SU-DHL-6 (cell line): ENCODE measurements at regions not wholly inside any gene's neighbourhood (a gene's known extent, or its start where the extent isn't known, plus 50 kb on each side); places are given as distances from the start of the nearest gene placed in this dataset.

Experiments
- H2AFZ ChIP-seq: fragments of 200-600 bp; sonication (generic); 2 replicates; pipeline ENCODE4 v1.6.1; 2014; ENCODE audit warnings: low read depth, mild to moderate bottlenecking, moderate library complexity, mixed read lengths, antibody characterized with exemption, low read length; ENCODE audit not compliant: severe bottlenecking
- H3F3A ChIP-seq: fragments of 200-600 bp; shearing (Covaris generic); 2 replicates; pipeline ENCODE4 v1.6.0; 2016; ENCODE audit warnings: antibody characterized with exemption, mild to moderate bottlenecking; ENCODE audit not compliant: insufficient read depth
- H3K27ac ChIP-seq: fragments of 200-600 bp; sonication (generic); 2 replicates; pipeline ENCODE4 v1.5.1; 2016; ENCODE audit warnings: low read depth, mild to moderate bottlenecking, low read length, moderate library complexity, mixed read lengths
- H3K27me3 ChIP-seq: fragments of 200-600 bp; sonication (generic), shearing (Covaris generic); 2 replicates; pipeline ENCODE4 v1.6.0; 2014; ENCODE audit warnings: mild to moderate bottlenecking, low read length
- H3K36me3 ChIP-seq: fragments of 200-600 bp; sonication (generic); 2 replicates; pipeline ENCODE4 v1.6.1; 2014; ENCODE audit warnings: mild to moderate bottlenecking, low read length, mixed read lengths
- H3K4me2 ChIP-seq: fragments of 300-600, 200-600 bp; shearing (Covaris generic), sonication (generic); 2 replicates; pipeline ENCODE4 v1.6.0; 2014; ENCODE audit warnings: low read length, low read depth, mild to moderate bottlenecking; ENCODE audit not compliant: poor library complexity, severe bottlenecking
- H3K4me3 ChIP-seq: fragments of 200-600 bp; sonication (generic); 2 replicates; pipeline ENCODE4 v1.5.1; 2014; ENCODE audit warnings: antibody characterized with exemption, low read length, mild to moderate bottlenecking, mixed read lengths; ENCODE audit not compliant: insufficient read depth, poor library complexity, severe bottlenecking
- H3K79me2 ChIP-seq: fragments of 200-600 bp; sonication (generic); 2 replicates; pipeline ENCODE4 v1.6.1; 2014; ENCODE audit warnings: mild to moderate bottlenecking, low read length, moderate library complexity; ENCODE audit not compliant: insufficient read depth
- H3K9ac ChIP-seq: fragments of 200-600 bp; sonication (generic); 2 replicates; pipeline ENCODE4 v1.7.0; 2014; ENCODE audit warnings: mild to moderate bottlenecking, low read length
- H3K9me2 ChIP-seq: fragments of 200-600 bp; sonication (generic); replicated peaks from 2 replicates; pipeline ENCODE4 v1.6.1; 2014; ENCODE audit warnings: low read length; ENCODE audit not compliant: insufficient read depth
- H3K9me3 ChIP-seq: fragments of 200-600 bp; sonication (generic); 2 replicates; pipeline ENCODE4 v1.6.1; 2014; ENCODE audit warnings: low read length, mixed read lengths; ENCODE audit not compliant: insufficient read depth
- H4K20me1 ChIP-seq: fragments of 200-600 bp; sonication (generic); 2 replicates; pipeline ENCODE4 v1.6.1; 2014; ENCODE audit warnings: low read depth, mild to moderate bottlenecking, antibody characterized with exemption, low read length, moderate library complexity, mixed read lengths
- CTCF ChIP-seq: fragments of 200-600 bp; sonication (generic); IDR thresholded peaks from one replicate; pipeline ENCODE4 v1.5.1; 2017; ENCODE audit warnings: antibody characterized with exemption, mild to moderate bottlenecking, low read length, moderate library complexity; ENCODE audit not compliant: insufficient read depth, poor library complexity, severe bottlenecking
- EZH2phosphoT487 ChIP-seq: fragments of 200-600 bp; sonication (generic), shearing (Covaris generic); conservative IDR thresholded peaks from 2 replicates; pipeline ENCODE4 v1.6.1; 2018; ENCODE audit warnings: mild to moderate bottlenecking, antibody characterized with exemption, low read length, moderate library complexity, mixed read lengths

GRCh38 chr12:83634726-83635267, 948.1 kb downstream of the TMTC2 start:
- no peak overlapping the region for H3K4me3 ChIP-seq
- no peaks in the 10 kb centered on the region for H3K9me2 ChIP-seq
- H3K79me2 ChIP-seq, result no peaks in the 10 kb centered on the region
- H3F3A ChIP-seq, result no peaks in the 10 kb centered on the region
- H3K9ac ChIP-seq, result no peak overlapping the region
- H3K27me3 ChIP-seq, result no peaks in the 10 kb centered on the region
- no peak overlapping the region for H3K4me2 ChIP-seq
- no peak overlapping the region for H3K27ac ChIP-seq
- H4K20me1 ChIP-seq, result no peaks in the 10 kb centered on the region
- H2AFZ ChIP-seq, result peak overlapping the region; percentile 84
- no peaks in the 10 kb centered on the region for H3K36me3 ChIP-seq
- TF ChIP-seq CTCF (no peak), EZH2phosphoT487 (no peak)
- H3K9me3 ChIP-seq, result no peaks in the 10 kb centered on the region

GRCh38 chr12:83630526-83630925, 943.8 kb downstream of the TMTC2 start:
- no peaks in the 10 kb centered on the region for H3F3A ChIP-seq
- H3K9ac ChIP-seq, result no peak overlapping the region

GRCh38 chr12:83629931-83630330, 943.2 kb downstream of the TMTC2 start:
- no peaks in the 10 kb centered on the region for H3K9me3 ChIP-seq

More at GRCh38 chr12:83630526-83630925, 943.8 kb downstream of the TMTC2 start:
- TF ChIP-seq EZH2phosphoT487, result no peak
- no peak for TF ChIP-seq CTCF
- Histone ChIP-seq H3K36me3 (no peaks in the 10 kb centered on the region), H3K4me2 (no peak overlapping the region), H3K79me2 (no peaks in the 10 kb centered on the region), H2AFZ (peak overlapping the region; percentile 56), H4K20me1 (no peaks in the 10 kb centered on the region), H3K9me2 (no peaks in the 10 kb centered on the region), H3K4me3 (no peak overlapping the region), H3K27ac (no peak overlapping the region), H3K27me3 (no peaks in the 10 kb centered on the region), H3K9me3 (no peaks in the 10 kb centered on the region)

More at GRCh38 chr12:83629931-83630330, 943.2 kb downstream of the TMTC2 start:
- Histone ChIP-seq H2AFZ (peak overlapping the region; percentile 56), H3K4me2 (no peak overlapping the region), H4K20me1 (no peaks in the 10 kb centered on the region), H3K9me2 (no peaks in the 10 kb centered on the region), H3K36me3 (no peaks in the 10 kb centered on the region), H3K79me2 (no peaks in the 10 kb centered on the region), H3K27ac (no peak overlapping the region), H3F3A (no peaks in the 10 kb centered on the region), H3K4me3 (no peak overlapping the region), H3K9ac (no peak overlapping the region), H3K27me3 (no peaks in the 10 kb centered on the region)
- no peak for TF ChIP-seq CTCF
